GM19238 (cell line): ENCODE measurements at regions not wholly inside any gene's neighbourhood (a gene's known extent, or its start where the extent isn't known, plus 50 kb on each side); places are given as distances from the start of the nearest gene placed in this dataset.
"Not testable (repeated sequence)": the region's sequence is repeated elsewhere in the genome, so short reads cannot be mapped to it uniquely, and the experiment has no call there.

Experiments
- DNase-seq: peaks from one replicate; pipeline ENCODE4 v3.0.0; 2011; ENCODE audit warnings: low spot score; ENCODE audit not compliant: insufficient read length

DNA sequence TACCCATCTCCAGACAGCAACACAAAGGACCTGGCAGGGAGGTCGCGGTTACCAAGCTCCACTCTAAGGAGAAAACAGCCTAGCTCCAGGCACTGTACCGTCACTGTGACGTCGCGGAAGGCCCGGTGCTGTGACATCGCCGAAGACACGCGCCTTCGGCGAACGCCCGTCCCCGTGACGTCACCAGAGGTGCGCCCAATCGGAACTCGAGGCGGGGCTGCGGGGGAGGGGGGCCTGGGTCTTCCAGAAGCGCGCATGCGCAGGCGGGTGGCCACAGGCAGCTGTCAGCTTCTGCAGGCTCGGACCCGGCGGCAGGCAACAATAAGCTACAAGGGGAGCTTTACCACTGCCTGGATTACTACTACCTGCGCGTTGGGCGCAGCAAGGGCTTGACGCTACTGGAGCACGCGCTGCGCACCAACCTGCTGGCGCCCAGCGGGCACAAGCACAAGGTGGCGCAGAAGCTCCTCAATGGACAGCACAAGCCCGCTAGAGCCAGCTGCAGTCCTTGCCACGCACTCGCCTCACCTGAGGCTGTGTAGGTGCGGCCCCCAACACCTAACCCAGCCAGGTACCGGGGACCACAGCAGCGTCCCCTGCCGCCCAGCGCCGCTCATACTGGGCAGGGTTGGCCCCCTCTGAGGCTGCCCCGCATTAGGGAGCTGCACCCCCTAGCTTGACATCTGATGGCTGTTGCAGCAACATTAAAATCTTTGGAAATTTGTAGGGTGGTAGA, 208.4 kb downstream of the TPST1 start:
- DNase-seq, result peak; percentile 91

DNA sequence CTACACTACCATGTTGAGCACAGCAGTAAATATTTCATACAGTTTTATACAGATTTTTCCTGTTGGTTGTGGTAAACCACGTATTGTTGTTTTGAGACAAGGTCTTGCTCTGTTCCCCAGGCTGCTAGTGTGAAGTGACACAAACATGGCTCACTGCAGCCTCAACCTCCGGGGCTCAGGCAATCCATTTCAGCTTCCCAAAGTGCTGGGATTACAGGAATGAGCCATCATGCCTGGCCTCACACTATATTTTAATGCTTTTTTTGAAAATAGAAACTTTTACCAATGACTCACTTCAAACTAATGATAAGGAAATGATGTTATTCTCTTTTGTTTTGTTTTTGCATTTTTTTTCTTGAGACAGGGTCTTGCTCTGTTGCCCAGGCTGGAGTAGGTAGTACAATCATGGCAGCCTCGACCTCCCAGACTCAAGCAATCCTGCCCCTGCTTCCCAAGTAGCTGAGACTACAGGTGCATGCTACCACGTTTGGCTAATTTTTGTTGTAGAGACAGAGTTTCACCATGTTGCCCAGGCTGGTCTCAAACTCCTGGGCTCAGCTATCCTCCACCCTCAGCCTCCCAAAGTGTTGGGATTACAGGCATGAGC, 210.6 kb downstream of the TPST1 start:
- no peak for DNase-seq

DNA sequence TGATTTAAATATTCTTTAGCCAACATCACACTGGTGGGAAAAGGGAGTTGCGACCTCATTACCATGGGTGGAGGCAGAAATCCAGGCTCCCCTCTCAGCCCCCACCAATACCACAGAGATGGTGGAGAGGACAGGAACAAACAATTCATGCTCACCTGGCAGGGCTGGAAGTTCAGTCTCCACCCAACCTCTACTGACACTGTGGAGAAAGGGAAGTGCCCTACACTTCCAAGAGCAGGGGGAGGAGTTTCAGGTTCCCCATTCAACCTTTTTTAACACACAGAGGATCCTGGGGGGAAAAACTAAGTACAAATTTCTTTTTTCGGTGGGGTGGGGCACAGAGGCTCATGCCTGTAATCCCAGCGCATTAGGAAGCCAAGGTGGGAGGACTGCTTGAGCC, 210.1 kb upstream of the KCTD7 start:
- DNase-seq, result no peak

- no peak for DNase-seq
Measured at GRCh38 chr7:66419210-66419609, 209.5 kb upstream of the KCTD7 start.

DNA sequence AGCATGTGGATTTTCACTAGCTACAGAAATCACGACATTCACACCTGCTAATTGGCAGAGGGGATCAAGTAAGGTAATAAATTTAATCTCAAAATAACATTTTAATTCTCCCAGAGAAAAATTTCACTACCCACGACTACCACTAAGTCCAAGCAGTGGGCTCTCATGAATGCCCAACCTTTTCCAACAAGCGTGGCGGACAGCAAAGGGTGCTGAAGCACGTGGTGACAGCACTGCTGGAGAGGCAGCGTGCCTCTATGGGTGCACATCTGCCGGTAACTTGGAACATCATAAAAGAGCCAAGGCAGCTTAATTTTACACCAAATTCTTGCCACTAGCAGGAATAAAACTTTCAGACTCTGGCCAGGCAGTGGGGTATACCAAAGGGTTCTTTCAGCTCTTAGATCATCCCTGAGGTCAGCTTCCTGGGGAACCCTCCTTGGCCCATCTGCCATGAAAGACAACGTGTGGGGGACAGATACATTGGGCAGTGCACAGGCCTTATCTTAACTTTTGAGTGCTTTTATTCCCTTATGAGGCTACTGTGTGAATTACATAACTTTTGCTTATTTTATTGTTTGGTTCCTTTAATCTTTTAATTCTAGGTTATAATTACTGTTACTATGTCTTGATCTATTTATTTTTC, 206.7 kb upstream of the KCTD7 start:
- no peak for DNase-seq

GRCh38 chr7:66423729-66424128, 205.0 kb upstream of the KCTD7 start:
- DNase-seq, result no peak

DNA sequence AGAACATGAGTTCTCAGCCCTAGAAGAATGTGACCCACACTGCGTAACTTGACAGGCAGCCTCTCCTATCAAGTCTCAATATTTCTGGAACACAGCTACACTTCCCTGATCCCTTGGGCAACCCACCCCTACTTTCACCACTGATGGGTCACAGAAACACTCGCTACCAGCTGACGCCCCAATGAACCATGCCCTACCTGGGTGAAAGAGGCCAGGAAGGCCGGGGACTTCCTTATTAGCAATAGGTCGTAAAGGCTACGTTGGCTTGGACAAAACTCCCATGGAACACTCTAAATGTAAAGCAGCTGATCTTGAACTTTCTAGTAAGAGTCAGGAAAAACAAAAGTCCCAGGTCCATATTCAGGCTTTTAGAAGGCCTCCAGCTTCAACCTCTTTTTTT, 202.3 kb upstream of the KCTD7 start:
- no peak for DNase-seq

GRCh38 chr7:66426996-66427395, 201.7 kb upstream of the KCTD7 start:
- DNase-seq, result no peak

DNA sequence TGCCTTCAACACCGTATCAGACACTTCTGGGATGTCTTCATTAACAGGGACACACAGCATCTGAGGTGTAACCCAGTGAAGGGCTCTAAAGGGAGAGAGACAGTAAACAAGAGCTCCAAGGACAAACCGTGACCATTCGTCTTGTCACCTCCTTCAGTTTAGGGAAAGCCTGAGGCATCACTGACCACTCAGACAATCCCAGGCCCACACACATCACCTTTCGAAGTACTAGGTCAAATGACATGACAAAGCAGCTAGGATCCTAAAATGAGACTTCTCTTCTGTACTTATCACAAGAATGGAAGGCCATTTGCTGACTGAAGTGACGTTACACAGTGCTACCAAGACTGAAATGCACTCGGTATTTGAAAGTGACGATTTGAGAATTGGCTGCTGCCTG, 200.7 kb upstream of the KCTD7 start:
- DNase-seq, result no peak

DNA sequence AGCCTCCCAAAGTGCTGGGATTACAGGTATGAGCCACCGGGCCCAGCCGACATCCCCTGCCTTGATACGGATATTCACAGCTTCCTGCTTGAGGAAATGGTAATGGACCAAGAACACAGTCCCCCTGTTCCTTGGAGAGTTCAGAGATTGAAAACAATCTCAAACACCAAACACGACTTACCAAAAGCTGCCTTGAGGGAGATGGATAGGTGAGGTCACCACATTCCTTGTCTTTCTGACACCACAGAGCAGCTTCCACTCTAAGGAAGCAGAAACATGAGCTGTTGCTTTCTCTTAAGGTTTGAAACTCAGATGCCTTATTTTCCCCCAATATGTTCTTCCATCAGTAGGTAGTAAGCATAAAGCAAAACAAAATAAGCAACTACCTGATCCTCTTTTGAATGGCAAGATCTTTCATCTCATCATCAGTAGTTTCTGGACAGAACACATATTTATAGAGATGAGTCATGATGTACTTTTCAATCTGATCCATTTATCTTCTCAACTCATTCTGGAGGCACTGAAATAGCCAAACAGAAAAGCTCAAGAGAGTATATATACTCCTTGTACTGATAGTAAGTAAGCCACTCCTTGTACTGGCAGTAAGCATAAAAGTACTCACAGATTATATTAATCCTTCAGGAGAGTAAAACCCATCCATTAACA, 199.1 kb upstream of the KCTD7 start:
- DNase-seq, result no peak

- DNase-seq, result no peak
Measured at GRCh38 chr7:66430164-66430545, 198.5 kb upstream of the KCTD7 start.

- not testable (repeated sequence) for DNase-seq
Measured at GRCh38 chr7:66438703-66439405, 189.8 kb upstream of the KCTD7 start.

- DNase-seq, result no peak
Measured at GRCh38 chr7:66442385-66442784, 186.3 kb upstream of the KCTD7 start.

GRCh38 chr7:66443946-66444345, 184.7 kb upstream of the KCTD7 start:
- no peak for DNase-seq

GRCh38 chr7:66447007-66447406, 181.7 kb upstream of the KCTD7 start:
- not testable (repeated sequence) for DNase-seq

- DNase-seq, result not testable (repeated sequence)
Measured at GRCh38 chr7:66450814-66451213, 177.9 kb upstream of the KCTD7 start.

GRCh38 chr7:66451713-66452112, 177.0 kb upstream of the KCTD7 start:
- not testable (repeated sequence) for DNase-seq

DNA sequence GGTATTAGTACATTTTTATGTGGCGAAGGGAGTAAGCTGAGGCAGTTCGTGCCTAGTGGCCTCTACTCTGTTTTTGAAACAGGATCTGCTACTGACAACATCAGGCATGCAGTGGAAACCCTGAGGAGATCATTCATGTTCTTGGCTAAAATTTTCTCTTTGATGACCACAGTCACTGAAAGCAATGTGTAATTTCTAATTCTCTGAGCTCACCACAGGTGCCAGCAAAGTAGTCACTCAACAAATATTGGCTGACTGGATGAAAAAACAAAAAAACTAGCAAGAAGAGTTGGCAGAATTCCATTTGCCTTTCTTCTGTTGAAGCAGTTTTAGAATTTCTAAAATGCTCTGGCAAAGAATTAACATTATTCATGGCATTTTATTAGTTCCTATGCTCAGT, 176.5 kb upstream of the KCTD7 start:
- DNase-seq, result no peak

DNA sequence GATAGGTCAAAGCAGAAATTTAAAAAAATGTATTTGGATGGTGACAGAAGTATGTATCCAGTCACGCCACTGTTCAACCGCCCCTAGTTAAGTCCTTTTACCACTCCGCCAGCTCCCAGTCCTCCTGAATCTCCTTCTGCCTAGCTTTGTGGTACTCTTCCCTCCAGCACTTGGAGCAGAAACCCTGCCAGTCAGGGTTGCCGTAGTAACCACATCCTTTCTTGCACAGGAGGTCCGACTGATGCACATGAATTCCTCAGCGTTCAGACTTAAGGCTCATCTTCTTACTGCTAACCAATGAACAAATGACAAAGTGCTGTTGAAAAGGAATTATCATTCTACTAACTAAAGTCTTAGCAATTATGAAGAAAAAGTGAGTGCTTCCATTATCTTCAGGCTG, 175.3 kb upstream of the KCTD7 start:
- no peak for DNase-seq

DNA sequence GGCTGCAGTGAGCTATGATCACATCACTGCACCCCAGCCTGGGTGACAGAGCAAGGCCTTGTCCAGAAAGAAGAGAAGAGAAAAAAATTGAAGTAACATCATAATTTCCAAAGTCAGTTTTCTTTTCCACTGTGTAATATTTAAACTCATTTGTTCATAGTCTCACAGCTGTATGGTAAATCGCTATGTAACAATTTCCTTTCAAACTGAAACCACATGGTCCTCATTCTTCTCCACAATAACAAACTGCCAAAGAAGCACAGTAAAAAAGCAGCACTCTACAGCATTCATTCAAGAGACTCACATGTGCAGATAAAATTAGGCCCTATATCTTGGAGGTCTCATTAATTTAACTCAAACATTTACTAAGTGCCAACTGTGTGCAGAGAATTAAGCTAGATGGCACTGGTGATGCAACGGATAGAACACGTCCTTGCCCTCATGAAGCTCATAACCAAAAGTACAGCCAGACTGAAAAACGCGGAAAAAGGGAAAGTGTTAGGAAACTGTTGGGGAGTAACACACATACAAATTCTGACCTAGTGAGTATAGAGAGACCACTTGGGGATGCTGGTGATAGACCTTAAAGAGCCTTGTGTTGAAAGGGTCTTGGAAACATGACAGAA, 174.0 kb upstream of the KCTD7 start:
- no peak for DNase-seq

DNA sequence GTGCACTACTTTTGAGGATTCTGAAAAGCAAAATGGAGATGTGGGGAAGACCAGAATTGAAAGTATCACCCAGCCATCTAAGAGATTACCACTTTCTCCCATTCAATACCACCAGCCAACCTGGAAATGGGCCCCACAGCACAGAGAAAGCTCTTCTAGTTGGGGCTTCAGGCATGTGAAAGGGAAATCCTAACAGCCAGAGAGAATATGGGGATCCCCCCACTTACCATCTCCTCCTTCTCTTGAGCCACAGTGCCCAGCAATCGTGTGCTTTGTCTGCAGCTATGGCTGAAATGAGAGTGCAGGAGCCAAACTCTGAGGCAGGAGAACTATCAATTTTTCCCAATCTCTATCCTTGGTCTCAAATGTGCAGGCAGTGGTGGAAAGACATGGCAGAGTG, 173.2 kb upstream of the KCTD7 start:
- DNase-seq, result not testable (repeated sequence)
